Keratinocyte (primary cell): ENCODE measurements at regions not wholly inside any gene's neighbourhood (a gene's known extent, or its start where the extent isn't known, plus 50 kb on each side); places are given as distances from the start of the nearest gene placed in this dataset.

Source experiments
- EZH2 ChIP-seq: IDR thresholded peaks from one replicate; pipeline ENCODE4 v1.6.1; 2012; ENCODE audit warnings: inconsistent platforms, mild to moderate bottlenecking, low read length, moderate library complexity
- TF ChIP-seq, protein P1 (sequence below), 3 experiments: IDR thresholded peaks in 1 of 3; conservative IDR thresholded peaks in 1 of 3; optimal IDR thresholded peaks in 1 of 3; 2 replicates in 2 of 3; 3 replicates in 1 of 3; pipeline versions ENCODE3 to v1.5.1; 2011; ENCODE audit warnings: low read length in 3 of 3, mild to moderate bottlenecking in 3 of 3, moderate library complexity in 2 of 3, control low read depth in 1 of 3, inconsistent platforms in 1 of 3; ENCODE audit not compliant: insufficient read depth in 2 of 3; ENCODE audit errors: extremely low read depth in 1 of 3

DNA sequence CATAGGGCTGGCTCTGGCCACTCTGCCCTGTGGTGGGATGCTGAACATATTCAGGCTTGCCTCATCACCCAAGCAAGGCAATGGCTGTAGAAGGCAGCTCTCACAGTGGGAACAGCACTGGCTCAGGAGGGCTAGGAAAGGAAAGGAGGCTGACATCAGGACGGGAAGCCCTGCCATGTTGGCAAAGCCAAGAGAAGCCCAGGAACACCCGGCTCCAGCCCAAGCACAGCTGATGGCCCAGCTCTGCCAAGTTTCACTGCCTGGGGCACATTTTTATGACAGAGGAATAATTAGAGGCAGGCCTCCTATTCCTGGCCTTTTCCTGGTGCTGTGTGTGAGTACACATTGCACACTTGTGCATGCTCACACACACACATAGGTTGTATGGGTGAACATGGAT lies 163.6 kb upstream of the SMIM23 start:
- TF ChIP-seq, protein P1, sequence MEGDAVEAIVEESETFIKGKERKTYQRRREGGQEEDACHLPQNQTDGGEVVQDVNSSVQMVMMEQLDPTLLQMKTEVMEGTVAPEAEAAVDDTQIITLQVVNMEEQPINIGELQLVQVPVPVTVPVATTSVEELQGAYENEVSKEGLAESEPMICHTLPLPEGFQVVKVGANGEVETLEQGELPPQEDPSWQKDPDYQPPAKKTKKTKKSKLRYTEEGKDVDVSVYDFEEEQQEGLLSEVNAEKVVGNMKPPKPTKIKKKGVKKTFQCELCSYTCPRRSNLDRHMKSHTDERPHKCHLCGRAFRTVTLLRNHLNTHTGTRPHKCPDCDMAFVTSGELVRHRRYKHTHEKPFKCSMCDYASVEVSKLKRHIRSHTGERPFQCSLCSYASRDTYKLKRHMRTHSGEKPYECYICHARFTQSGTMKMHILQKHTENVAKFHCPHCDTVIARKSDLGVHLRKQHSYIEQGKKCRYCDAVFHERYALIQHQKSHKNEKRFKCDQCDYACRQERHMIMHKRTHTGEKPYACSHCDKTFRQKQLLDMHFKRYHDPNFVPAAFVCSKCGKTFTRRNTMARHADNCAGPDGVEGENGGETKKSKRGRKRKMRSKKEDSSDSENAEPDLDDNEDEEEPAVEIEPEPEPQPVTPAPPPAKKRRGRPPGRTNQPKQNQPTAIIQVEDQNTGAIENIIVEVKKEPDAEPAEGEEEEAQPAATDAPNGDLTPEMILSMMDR (optimal IDR thresholded peaks at IDR 0.05 in 1 of 3, IDR thresholded peaks at IDR 0.05 in 1 of 3, conservative IDR thresholded peaks at IDR 0.05 in 1 of 3; ENCODE audit: extremely low read depth in 1 of 3, insufficient read depth in 2 of 3, low read length in 3 of 3): no peak
- no peak for TF ChIP-seq EZH2
